ENCODE measurements at regions not wholly inside any gene's neighbourhood (a gene's known extent, or its start where the extent isn't known, plus 50 kb on each side); places are given as distances from the start of the nearest gene placed in this dataset.

DNA sequence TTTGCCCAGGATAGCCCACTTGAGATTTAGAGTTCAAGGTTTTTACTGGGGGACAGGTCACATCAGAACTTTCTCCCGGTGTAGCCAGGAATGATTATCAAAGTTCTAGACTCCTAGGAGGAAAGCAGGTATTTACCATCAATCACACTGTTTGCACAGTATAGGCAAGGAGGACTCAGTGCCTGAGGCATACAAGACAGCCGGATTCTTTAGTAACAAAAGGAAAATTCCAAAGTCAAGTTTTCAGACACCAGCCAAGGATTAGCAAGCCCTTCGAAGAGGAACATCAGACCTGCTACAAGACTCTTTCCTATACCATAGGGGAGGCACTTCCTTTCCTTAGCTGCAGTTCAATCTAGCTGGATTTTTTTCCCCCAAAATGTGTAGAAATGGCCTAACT is 197.8 kb upstream of the USP25 start:
- no peak for TF ChIP-seq CTCF (conservative IDR thresholded peaks at IDR 0.05; ENCODE audit: low read depth, low read length)
- no peak overlapping the region for H3K4me3 ChIP-seq (ENCODE audit: low read length)

DNA sequence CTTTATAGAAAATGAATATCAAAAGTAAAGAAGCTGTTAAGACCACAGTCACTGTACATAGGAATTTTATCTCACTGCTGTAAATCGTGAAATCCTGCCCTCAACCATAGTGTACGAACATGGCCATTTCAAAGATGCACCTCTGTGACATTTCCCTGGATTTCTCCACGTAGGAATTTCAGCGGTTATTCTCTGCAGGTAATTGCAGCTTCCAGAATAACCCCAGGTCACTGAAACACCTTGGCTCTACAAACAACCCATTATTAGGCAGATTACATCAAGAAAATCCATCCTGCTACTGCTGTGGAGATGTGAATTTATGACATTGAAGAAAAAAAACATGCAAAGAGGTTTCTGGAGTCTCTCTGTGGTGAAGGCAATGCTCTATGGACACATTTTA is 196.2 kb upstream of the USP25 start:
- no peak overlapping the region for H3K4me3 ChIP-seq (ENCODE audit: low read length)
- no peak for TF ChIP-seq CTCF (conservative IDR thresholded peaks at IDR 0.05; ENCODE audit: low read depth, low read length)
- DNase-seq (ENCODE audit: low read depth), result no peak

More for the DNA sequence above, 197.8 kb upstream of the USP25 start:
- DNase-seq (ENCODE audit: low read depth), result no peak

DNA sequence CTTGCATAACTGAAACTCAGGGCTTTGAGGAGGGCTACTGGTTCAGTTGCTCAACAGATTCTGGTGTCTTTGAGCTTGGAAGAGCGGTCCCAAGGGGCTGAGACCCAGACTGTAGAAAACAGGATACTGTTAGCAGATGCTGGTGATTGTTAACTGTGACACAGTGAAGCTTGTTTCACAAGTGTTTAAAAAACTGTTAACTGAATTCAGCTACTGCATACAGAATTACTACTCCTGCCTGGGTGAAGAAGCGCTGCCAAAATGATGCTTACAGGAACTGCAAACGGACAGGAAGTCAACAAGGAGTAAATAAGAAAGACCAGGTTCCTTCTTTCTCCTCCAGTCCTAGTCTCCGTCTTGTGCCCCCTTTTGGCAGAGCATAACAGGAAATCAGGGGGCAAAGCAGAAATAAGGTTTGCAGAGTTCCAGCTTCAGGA is 195.3 kb upstream of the USP25 start:
- H3K4me3 ChIP-seq (ENCODE audit: low read length), result no peak overlapping the region
- no peak for TF ChIP-seq CTCF (conservative IDR thresholded peaks at IDR 0.05; ENCODE audit: low read depth, low read length)
- no peak for DNase-seq (ENCODE audit: low read depth)

DNA sequence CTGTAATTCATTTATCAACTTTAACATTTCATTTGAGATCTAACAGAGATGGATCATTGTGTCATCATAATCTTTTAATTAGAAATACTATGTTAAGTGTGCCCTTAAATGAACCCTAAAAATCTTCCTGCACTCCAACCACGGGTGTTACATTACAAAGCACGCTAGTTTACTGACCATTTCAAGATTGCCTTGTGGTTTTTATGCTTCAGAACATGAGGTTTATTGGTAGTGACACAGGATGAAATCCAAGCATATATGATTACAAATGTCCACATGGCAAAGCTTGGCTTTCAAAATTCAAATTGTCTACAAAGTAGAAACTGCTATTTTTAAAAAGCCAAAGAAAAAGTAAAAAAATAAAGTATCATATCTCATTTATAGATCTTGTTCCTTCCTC is 190.4 kb upstream of the USP25 start:
- TF ChIP-seq CTCF (conservative IDR thresholded peaks at IDR 0.05; ENCODE audit: low read depth, low read length), result no peak
- DNase-seq (ENCODE audit: low read depth), result peak; percentile 24
- no peak overlapping the region for H3K4me3 ChIP-seq (ENCODE audit: low read length)

DNA sequence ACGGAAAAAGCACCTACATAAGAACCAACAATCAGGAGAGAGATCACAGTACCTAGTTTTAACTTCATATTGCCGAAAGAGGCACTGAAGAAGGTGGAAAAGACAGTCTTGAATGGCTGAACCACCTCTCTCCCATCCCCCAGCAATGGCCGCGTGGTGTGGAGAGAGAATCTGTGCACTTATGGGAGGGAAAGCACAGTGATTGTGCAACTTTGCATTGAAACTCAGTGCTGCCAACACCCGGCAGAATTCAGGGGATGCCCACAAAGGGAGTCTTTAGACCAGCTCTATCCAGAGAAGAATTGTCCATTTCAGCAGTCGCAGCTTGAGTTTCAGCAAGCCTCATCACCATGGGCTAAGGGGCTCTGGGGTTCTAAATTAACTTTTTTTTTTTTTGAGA is 186.3 kb upstream of the USP25 start:
- DNase-seq (ENCODE audit: low read depth), result no peak
- TF ChIP-seq CTCF (conservative IDR thresholded peaks at IDR 0.05; ENCODE audit: low read depth, low read length), result no peak
- H3K4me3 ChIP-seq (ENCODE audit: low read length), result no peak overlapping the region

DNA sequence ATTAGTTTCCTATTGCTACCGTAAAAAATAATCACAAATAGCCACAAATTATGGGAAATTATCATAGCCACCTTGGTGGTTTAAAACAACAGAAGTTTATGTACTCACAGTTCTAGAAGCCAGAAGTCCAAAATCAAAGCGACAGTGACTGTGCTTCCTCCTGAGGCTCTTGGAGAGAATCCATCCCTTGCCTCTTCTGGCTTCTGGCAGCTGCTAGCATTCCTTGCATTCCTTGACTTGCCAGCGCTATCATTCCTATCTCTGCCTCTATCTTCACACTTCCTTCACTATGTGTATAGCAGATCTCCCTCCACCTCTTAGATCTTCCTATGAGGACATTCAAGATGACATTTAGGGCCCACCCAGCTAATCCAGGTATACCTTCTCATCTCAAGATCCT is 180.1 kb upstream of the USP25 start:
- no peak for DNase-seq (ENCODE audit: low read depth)
- H3K4me3 ChIP-seq (ENCODE audit: low read length), result no peak overlapping the region
- no peak for TF ChIP-seq CTCF (conservative IDR thresholded peaks at IDR 0.05; ENCODE audit: low read depth, low read length)

GRCh38 chr21:15552914-15553494 is 176.8 kb upstream of the USP25 start:
- TF ChIP-seq CTCF (conservative IDR thresholded peaks at IDR 0.05; ENCODE audit: low read depth, low read length), result peak; percentile 68
- H3K4me3 ChIP-seq (ENCODE audit: low read length), result no peak overlapping the region
- DNase-seq (ENCODE audit: low read depth), result no peak

All from retinal pigment epithelial cell (primary cell).